GM23338 (cell line): ENCODE measurements at regions not wholly inside any gene's neighbourhood (a gene's known extent, or its start where the extent isn't known, plus 50 kb on each side); places are given as distances from the start of the nearest gene placed in this dataset.

Source experiments
- ATAC-seq: fragments of 200-7000 bp; cut with Tn5 transposase; 3 replicates; pipeline ENCODE4 v1.9.1; 2020
- DNase-seq: peaks from one replicate; pipeline ENCODE4 v3.0.0-alpha.2; 2015; ENCODE audit warnings: low spot score
- H2AFZ ChIP-seq: fragments of 200-600 bp; sonication (generic); 2 replicates; pipeline ENCODE4 v1.8.0; 2016; ENCODE audit warnings: antibody characterized with exemption, mild to moderate bottlenecking, moderate library complexity
- H3F3A ChIP-seq: fragments of 200-600 bp; sonication (generic); replicated peaks from 2 replicates; pipeline ENCODE4 v1.8.0; 2017; ENCODE audit warnings: antibody characterized with exemption, mixed run types, low read depth
- H3K27ac ChIP-seq: fragments of 200-600 bp; sonication (generic); 2 replicates; pipeline ENCODE4 v1.6.1; 2016; ENCODE audit warnings: low read depth
- H3K27me3 ChIP-seq: fragments of 200-600 bp; sonication (generic); 2 replicates; pipeline ENCODE4 v1.8.0; 2016; ENCODE audit warnings: mild to moderate bottlenecking, mixed run types, moderate library complexity; ENCODE audit not compliant: insufficient read depth
- H3K36me3 ChIP-seq: fragments of 200-600 bp; sonication (generic); 2 replicates; pipeline ENCODE4 v1.8.0; 2016; ENCODE audit warnings: mild to moderate bottlenecking; ENCODE audit not compliant: insufficient read depth
- H3K4me1 ChIP-seq: fragments of 200-600 bp; sonication (generic); 2 replicates; pipeline ENCODE4 v1.8.0; 2016; ENCODE audit warnings: mild to moderate bottlenecking, moderate library complexity; ENCODE audit not compliant: insufficient read depth
- H3K4me2 ChIP-seq: fragments of 200-600 bp; sonication (generic); 2 replicates; pipeline ENCODE4 v1.7.1; 2017; ENCODE audit warnings: mixed run types
- H3K4me3 ChIP-seq: fragments of 200-600 bp; sonication (generic); 2 replicates; pipeline ENCODE4 v1.6.1; 2016; ENCODE audit warnings: mixed run types
- H3K79me2 ChIP-seq: fragments of 200-600 bp; sonication (generic); replicated peaks from 2 replicates; pipeline ENCODE4 v1.8.0; 2017; ENCODE audit warnings: mild to moderate bottlenecking; ENCODE audit not compliant: insufficient read depth
- H3K9me2 ChIP-seq: fragments of 200-600 bp; sonication (generic); 2 replicates; pipeline ENCODE4 v1.8.0; 2017; ENCODE audit not compliant: insufficient read depth
- H4K20me1 ChIP-seq: fragments of 200-600 bp; sonication (generic); replicated peaks from 2 replicates; pipeline ENCODE4 v1.8.0; 2017; ENCODE audit warnings: mild to moderate bottlenecking; ENCODE audit not compliant: insufficient read depth
- H3K27ac Mint-ChIP-seq: 2 replicates; pipeline ENCODE4 v1.8.0; 2020; ENCODE audit warnings: inconsistent platforms, mild to moderate bottlenecking, moderate library complexity, mixed read lengths
- H3K27me3 Mint-ChIP-seq: 3 replicates; pipeline ENCODE4 v1.8.0; 2022; ENCODE audit warnings: low read depth, mild to moderate bottlenecking, moderate library complexity, mixed read lengths, inconsistent platforms; ENCODE audit not compliant: insufficient read depth, poor library complexity
- H3K36me3 Mint-ChIP-seq: 3 replicates; pipeline ENCODE4 v1.8.0; 2021; ENCODE audit warnings: low read depth, mild to moderate bottlenecking, inconsistent platforms, moderate library complexity, mixed read lengths
- H3K4me1 Mint-ChIP-seq: 3 replicates; pipeline ENCODE4 v1.8.0; 2020; ENCODE audit warnings: mild to moderate bottlenecking, inconsistent platforms, mixed read lengths
- H3K4me3 Mint-ChIP-seq: 3 replicates; pipeline ENCODE4 v1.8.0; 2021; ENCODE audit warnings: moderate library complexity, mild to moderate bottlenecking, inconsistent platforms, mixed read lengths
- H3K9me3 Mint-ChIP-seq: 3 replicates; pipeline ENCODE4 v1.8.0; 2020; ENCODE audit warnings: moderate library complexity, mild to moderate bottlenecking, inconsistent platforms, mixed read lengths
- CREB1 ChIP-seq: fragments of 250-450 bp; sonication (Bioruptor Pico); IDR thresholded peaks from 2 replicates; pipeline ENCODE4 v1.5.0; 2020; ENCODE audit warnings: low read depth, mild to moderate bottlenecking, moderate library complexity
- CTCF ChIP-seq, 2 experiments: fragments of 200-600 bp in 1 of 2; sonication (generic) in 1 of 2; conservative IDR thresholded peaks; 2 replicates each; pipeline versions ENCODE4 v1.5.1 to v1.6.1; 2016 to 2017; ENCODE audit warnings: antibody characterized with exemption in 2 of 2, low read depth in 2 of 2, mild to moderate bottlenecking in 2 of 2, moderate library complexity in 1 of 2
- ETS1 ChIP-seq: IDR thresholded peaks from 2 replicates; pipeline ENCODE4 v1.6.1; 2016; ENCODE audit warnings: antibody characterized with exemption
- EZH2 ChIP-seq: fragments of 200-600 bp; sonication (generic); IDR thresholded peaks from one replicate; pipeline ENCODE4 v1.8.0; 2017; ENCODE audit warnings: antibody characterized with exemption, mild to moderate bottlenecking, low read depth; ENCODE audit not compliant: unreplicated experiment
- EZH2phosphoT487 ChIP-seq: fragments of 200-600 bp; sonication (generic); IDR thresholded peaks from one replicate; pipeline ENCODE4 v1.8.1; 2018; ENCODE audit warnings: antibody characterized with exemption; ENCODE audit not compliant: unreplicated experiment
- JUNB ChIP-seq: IDR thresholded peaks from one replicate; pipeline ENCODE4 v1.6.1; 2016; ENCODE audit warnings: antibody characterized with exemption; ENCODE audit not compliant: unreplicated experiment
- NANOG ChIP-seq: IDR thresholded peaks from 2 replicates; pipeline ENCODE4 v1.6.1; 2016; ENCODE audit warnings: antibody characterized with exemption, borderline replicate concordance
- POLR2AphosphoS5 ChIP-seq: IDR thresholded peaks from 2 replicates; pipeline ENCODE4 v1.6.1; 2016; ENCODE audit warnings: antibody characterized with exemption, low read depth
- STAT1 ChIP-seq: IDR thresholded peaks from one replicate; pipeline ENCODE4 v1.6.1; 2016; ENCODE audit warnings: antibody characterized with exemption; ENCODE audit not compliant: unreplicated experiment
- ZNF114 ChIP-seq: fragments of 250-450 bp; sonication (Bioruptor Pico); IDR thresholded peaks from 2 replicates; pipeline ENCODE4 v1.5.0; 2020; ENCODE audit warnings: mild to moderate bottlenecking, moderate library complexity

GRCh38 chr10:128950916-128951275, 516.1 kb upstream of the MGMT start (continued):
- no peak for TF ChIP-seq CTCF (conservative IDR thresholded peaks at IDR 0.05; ENCODE audit: low read depth in 2 of 2)
- TF ChIP-seq ETS1, result no peak
- TF ChIP-seq NANOG, result no peak
- no peak for TF ChIP-seq EZH2phosphoT487
- TF ChIP-seq JUNB, result no peak
- no peak for TF ChIP-seq EZH2
- TF ChIP-seq STAT1, result no peak
- TF ChIP-seq ZNF114 (CRISPR knock-in tag), result no peak
- TF ChIP-seq POLR2AphosphoS5, result no peak

- H3K4me1 Mint-ChIP-seq, result no peaks in the 10 kb centered on the region
- no peaks in the 10 kb centered on the region for H3K27me3 Mint-ChIP-seq
- Histone ChIP-seq H3K4me3 (no peak overlapping the region), H3K36me3 (no peaks in the 10 kb centered on the region), H3F3A (no peaks in the 10 kb centered on the region), H3K9me2 (0 out of 2 replicates have a peak, but pooled peaks cover 5% of the 10 kb centered on the region), H3K79me2 (no peaks in the 10 kb centered on the region), H3K27ac (no peak overlapping the region), H3K4me1 (no peaks in the 10 kb centered on the region), H2AFZ (peak overlapping the region; percentile 54), H4K20me1 (no peaks in the 10 kb centered on the region), H3K27me3 (no peaks in the 10 kb centered on the region), H3K4me2 (no peak overlapping the region)
- peak; percentile 45 to 49 for TF ChIP-seq CTCF (conservative IDR thresholded peaks at IDR 0.05; ENCODE audit: low read depth in 2 of 2)
- no peak for TF ChIP-seq CREB1 (CRISPR knock-in tag)
- ATAC-seq (peak; percentile 67), DNase-seq (no peak)
- H3K9me3 Mint-ChIP-seq, result peaks cover 3% of the 10 kb centered on the region; the same call in 1 of the 3 replicates
- H3K36me3 Mint-ChIP-seq, result no peaks in the 10 kb centered on the region; the same call in 2 of the 3 replicates
- H3K27ac Mint-ChIP-seq, result no peak overlapping the region
- H3K4me3 Mint-ChIP-seq, result no peak overlapping the region
Observed at GRCh38 chr10:128952856-128953255, 514.2 kb upstream of the MGMT start.
